Stimulated activated naive B cell treated with anti-CD40 and anti-IgM and Interleukin-4, amounts not matched to agents 10 μg/mL and 1 μg/mL and 100 μg/mL, for 72 hours (primary cell): ENCODE measurements at regions not wholly inside any gene's neighbourhood (a gene's known extent, or its start where the extent isn't known, plus 50 kb on each side); places are given as distances from the start of the nearest gene placed in this dataset.
"Not testable (repeated sequence)": the region's sequence is repeated elsewhere in the genome, so short reads cannot be mapped to it uniquely, and the experiment has no call there.

Experiments used
- ATAC-seq, 2 donors: fragments of 150-1000 bp; cut with Tn5 transposase; replicated peaks; 2 replicates each; pipeline ENCODE4 v1.10.0; 2021; ENCODE audit warnings: moderate library complexity in 1 of 2
- DNase-seq: peaks from one replicate; pipeline ENCODE4 v3.0.0; 2021
- H3K27ac Mint-ChIP-seq: one replicate; pipeline ENCODE4 v1.8.0; 2022; ENCODE audit warnings: mild to moderate bottlenecking, mixed read lengths
- H3K27me3 Mint-ChIP-seq, 2 donors: one replicate each; pipeline ENCODE4 v1.8.0; 2022; ENCODE audit warnings: mixed read lengths in 2 of 2
- H3K36me3 Mint-ChIP-seq, 2 donors: one replicate each; pipeline ENCODE4 v1.8.0; 2022; ENCODE audit warnings: mixed read lengths in 2 of 2, mild to moderate bottlenecking in 1 of 2
- H3K4me1 Mint-ChIP-seq, 2 donors: one replicate each; pipeline ENCODE4 v1.8.0; 2022; ENCODE audit warnings: mixed read lengths in 2 of 2, mild to moderate bottlenecking in 1 of 2
- H3K4me3 Mint-ChIP-seq, 2 donors: one replicate each; pipeline ENCODE4 v1.8.0; 2022; ENCODE audit warnings: mild to moderate bottlenecking in 2 of 2, mixed read lengths in 2 of 2, moderate library complexity in 1 of 2
- H3K9me3 Mint-ChIP-seq, 2 donors: one replicate each; pipeline ENCODE4 v1.8.0; 2022; ENCODE audit warnings: mixed read lengths in 2 of 2, mild to moderate bottlenecking in 1 of 2

DNA sequence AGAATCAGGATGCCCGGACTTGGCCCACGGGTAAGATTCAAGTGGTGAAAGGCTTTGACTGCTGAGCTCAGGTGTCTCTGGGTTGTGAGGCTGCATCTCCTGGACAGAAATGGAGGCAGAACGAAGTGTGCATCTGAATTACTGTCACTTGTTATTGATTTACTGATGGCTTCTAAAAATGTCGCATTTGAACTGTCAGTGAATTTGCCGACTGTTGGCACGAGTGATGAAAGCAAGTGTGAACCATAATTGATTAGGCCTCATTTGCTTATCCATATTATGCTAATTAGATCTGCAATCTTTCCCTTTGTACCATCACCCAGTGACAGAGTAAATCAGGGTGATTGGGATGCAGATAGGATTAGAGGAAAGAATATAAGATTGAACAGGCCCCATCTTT lies 252.4 kb downstream of the NUF2 start:
- no peaks in the 10 kb centered on the region for H3K9me3 Mint-ChIP-seq
- ATAC-seq, result no peak
- peaks cover 0 to 4% of the 10 kb centered on the region in 2 donors for H3K27me3 Mint-ChIP-seq
- H3K4me1 Mint-ChIP-seq, result no peaks in the 10 kb centered on the region
- DNase-seq, result no peak
- H3K36me3 Mint-ChIP-seq, result no peaks in the 10 kb centered on the region
- no peak overlapping the region for H3K27ac Mint-ChIP-seq
- no peak overlapping the region for H3K4me3 Mint-ChIP-seq

DNA sequence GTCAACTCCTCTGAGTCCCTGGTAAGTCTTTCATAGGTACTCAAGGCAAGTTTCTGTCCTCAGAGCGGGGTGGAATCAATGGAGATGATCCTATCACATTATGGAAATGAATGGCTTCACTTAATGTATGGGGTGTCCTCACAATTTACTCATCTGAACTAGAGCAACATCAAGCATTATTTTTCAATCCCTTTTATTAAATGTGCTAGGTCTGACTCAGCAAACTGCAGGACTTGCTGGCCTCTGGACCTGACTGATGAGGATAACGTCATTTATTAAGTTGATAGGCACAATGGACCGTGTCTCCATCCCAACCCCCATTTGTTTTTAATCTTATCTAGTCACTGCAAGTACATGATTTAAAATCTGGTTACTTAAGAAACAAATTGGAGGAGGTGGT lies 259.2 kb downstream of the NUF2 start:
- H3K27ac Mint-ChIP-seq, result no peak overlapping the region
- no peak overlapping the region for H3K4me3 Mint-ChIP-seq
- DNase-seq, result no peak
- no peaks in the 10 kb centered on the region for H3K36me3 Mint-ChIP-seq
- no peaks in the 10 kb centered on the region for H3K27me3 Mint-ChIP-seq
- no peaks in the 10 kb centered on the region for H3K4me1 Mint-ChIP-seq
- H3K9me3 Mint-ChIP-seq, result no peaks in the 10 kb centered on the region
- no peak for ATAC-seq

DNA sequence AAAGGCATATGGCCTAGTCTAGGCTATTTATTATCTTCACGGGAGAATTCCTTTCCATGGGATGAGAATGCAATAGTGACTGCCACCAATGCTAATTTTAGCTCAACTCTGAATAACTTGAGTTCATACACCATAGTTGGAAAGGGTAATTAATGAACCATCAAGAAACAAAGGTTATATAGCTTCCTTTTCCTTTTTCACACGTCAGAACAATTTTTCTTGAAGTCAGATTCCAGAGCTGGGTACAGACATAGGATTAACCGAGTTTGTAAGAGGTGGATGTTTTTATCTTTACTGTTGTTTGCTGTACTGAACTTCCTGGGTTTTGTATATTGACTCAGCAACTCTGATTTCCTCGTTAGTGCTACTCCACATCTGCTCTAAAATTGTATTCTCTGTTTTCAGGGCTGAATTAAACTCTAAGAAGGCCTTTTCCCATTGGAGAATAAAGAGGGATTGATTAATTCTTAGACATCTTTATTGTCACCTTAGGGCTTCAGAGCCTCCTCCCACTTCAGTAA lies 262.0 kb downstream of the NUF2 start:
- ATAC-seq, result no peak
- no peaks in the 10 kb centered on the region for H3K27me3 Mint-ChIP-seq
- no peaks in the 10 kb centered on the region for H3K9me3 Mint-ChIP-seq
- no peak overlapping the region for H3K4me3 Mint-ChIP-seq
- no peaks in the 10 kb centered on the region for H3K4me1 Mint-ChIP-seq
- H3K27ac Mint-ChIP-seq, result no peak overlapping the region
- no peaks in the 10 kb centered on the region for H3K36me3 Mint-ChIP-seq
- no peak for DNase-seq

DNA sequence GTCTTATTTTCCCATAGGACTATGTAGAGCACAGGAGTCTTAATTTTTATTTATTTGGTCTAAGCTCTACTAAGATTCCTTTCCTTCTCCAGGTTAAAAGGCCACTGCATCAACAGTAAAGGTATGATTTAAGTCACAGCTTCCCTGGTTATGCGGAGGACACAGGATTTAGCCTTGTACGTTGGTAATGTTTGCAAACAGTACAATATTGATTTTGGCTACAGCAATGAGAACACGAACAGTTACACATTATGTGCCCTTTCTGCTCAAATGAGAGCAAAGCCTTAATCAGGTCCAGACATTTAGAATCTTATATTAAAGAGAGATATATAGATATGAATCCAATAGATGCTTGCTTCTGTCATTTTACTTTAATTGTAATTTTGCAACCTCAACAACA lies 264.0 kb downstream of the NUF2 start:
- no peak overlapping the region for H3K27ac Mint-ChIP-seq
- no peaks in the 10 kb centered on the region for H3K4me1 Mint-ChIP-seq
- no peaks in the 10 kb centered on the region for H3K9me3 Mint-ChIP-seq
- H3K4me3 Mint-ChIP-seq, result no peak overlapping the region
- H3K27me3 Mint-ChIP-seq, result no peaks in the 10 kb centered on the region
- no peak for ATAC-seq
- H3K36me3 Mint-ChIP-seq, result no peaks in the 10 kb centered on the region
- no peak for DNase-seq

DNA sequence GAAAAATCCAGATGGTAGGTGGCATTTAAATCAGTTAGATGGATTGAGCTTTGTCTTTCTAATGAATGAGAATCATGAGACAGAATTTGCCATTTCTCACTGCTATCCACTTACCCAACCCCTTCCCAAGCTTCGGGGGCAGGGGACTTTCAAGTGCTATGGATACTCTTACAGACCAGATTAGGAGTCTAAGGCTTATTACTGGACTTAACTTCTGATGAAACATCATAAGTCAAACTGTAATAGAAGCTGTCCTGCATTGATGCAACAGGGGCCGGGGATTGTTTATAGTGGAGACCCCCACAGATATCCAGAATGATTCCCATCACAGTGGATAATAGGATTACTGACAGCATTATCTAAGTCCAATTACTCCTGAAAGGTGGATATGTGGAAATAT lies 267.0 kb downstream of the NUF2 start:
- Mint-ChIP-seq H3K36me3 (no peaks in the 10 kb centered on the region), H3K9me3 (peaks cover 0 to 7% of the 10 kb centered on the region in 2 donors), H3K27ac (no peak overlapping the region), H3K4me1 (no peaks in the 10 kb centered on the region), H3K4me3 (no peak overlapping the region), H3K27me3 (no peaks in the 10 kb centered on the region)
- DNase-seq (no peak), ATAC-seq (no peak)

DNA sequence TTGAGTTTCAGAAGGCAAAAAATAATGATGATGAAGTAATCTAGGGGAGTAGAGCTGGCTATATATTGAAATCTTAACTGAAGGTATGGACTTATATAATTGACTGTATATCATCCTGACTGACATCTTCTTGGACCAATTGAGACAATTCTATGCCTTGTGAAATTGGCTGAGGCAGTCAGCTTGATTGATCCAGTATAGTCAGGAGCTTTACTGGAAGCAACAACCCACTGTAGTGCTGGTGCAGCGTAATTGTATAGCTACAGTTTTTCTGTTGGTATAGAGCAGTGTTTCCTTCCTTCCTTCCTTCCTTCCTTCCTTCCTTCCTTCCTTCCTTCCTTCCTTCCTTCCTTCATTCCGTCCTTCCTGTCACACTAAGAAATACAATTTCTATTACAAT lies 268.0 kb downstream of the NUF2 start:
- H3K4me3 Mint-ChIP-seq, result no peak overlapping the region
- no peak for DNase-seq
- H3K9me3 Mint-ChIP-seq, result peaks cover 0 to 7% of the 10 kb centered on the region in 2 donors
- no peak overlapping the region for H3K27ac Mint-ChIP-seq
- no peaks in the 10 kb centered on the region for H3K4me1 Mint-ChIP-seq
- H3K27me3 Mint-ChIP-seq, result no peaks in the 10 kb centered on the region
- H3K36me3 Mint-ChIP-seq, result no peaks in the 10 kb centered on the region
- no peak for ATAC-seq

DNA sequence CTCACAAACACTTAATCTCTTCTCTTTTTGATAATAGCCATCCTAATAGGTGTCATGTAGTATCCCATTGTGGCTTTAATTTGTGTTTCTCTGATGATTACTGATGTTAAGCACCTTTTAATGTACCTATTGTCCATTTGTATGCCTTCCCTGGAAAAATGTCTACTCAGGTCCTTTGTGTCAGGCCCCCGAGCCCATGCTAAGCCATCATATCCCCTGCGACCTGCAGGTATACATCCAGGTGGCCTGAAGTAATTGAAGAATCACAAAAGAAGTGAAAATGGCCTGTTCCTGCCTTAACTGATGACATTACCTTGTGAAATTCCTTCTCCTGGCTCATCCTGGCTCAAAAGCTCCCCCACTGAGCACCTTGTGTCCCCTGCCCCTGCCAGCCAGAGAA lies 269.4 kb downstream of the NUF2 start:
- not testable (repeated sequence) for H3K9me3 Mint-ChIP-seq, H3K27ac Mint-ChIP-seq, H3K4me3 Mint-ChIP-seq, H3K36me3 Mint-ChIP-seq, H3K4me1 Mint-ChIP-seq, H3K27me3 Mint-ChIP-seq, DNase-seq, ATAC-seq

DNA sequence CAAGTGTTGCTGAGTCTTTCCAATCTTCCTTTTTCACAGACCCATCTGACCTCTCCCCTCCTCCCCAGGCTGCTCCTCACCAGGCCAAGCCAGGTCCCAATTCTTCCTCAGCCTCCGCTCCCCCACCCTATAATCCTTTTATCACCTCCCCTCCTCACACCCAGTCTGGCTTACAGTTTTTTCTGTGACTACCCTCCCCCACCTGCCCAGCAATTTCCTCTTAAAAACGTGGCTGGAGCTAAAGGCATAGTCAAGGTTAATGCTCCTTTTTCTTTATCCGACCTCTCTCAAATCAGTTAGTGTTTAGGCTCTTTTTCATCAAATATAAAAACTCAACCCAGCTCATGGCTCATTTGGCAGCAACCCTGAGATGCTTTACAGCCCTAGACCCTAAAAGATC lies 270.9 kb downstream of the NUF2 start:
- H3K4me3 Mint-ChIP-seq, DNase-seq, H3K4me1 Mint-ChIP-seq, H3K27ac Mint-ChIP-seq, H3K36me3 Mint-ChIP-seq, H3K27me3 Mint-ChIP-seq, H3K9me3 Mint-ChIP-seq, ATAC-seq: not testable (repeated sequence)

DNA sequence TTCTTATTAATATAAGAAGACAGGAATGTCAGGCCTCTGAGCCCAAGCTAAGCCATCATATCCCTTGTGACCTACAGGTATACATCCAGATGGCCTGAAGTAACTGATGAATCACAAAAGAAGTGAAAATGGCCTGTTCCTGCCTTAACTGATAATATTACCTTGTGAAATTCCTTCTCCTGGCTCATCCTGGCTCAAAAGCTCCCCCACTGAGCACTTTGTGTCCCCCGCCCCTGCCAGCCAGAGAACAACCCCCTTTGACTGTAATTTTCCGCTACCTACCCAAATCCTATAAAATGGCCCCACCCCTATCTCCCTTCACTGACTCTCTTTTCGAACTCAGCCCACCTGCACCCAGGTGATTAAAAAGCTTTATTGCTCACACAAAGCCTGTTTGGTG lies 274.4 kb downstream of the NUF2 start:
- not testable (repeated sequence) for H3K4me3 Mint-ChIP-seq, H3K27me3 Mint-ChIP-seq

DNA sequence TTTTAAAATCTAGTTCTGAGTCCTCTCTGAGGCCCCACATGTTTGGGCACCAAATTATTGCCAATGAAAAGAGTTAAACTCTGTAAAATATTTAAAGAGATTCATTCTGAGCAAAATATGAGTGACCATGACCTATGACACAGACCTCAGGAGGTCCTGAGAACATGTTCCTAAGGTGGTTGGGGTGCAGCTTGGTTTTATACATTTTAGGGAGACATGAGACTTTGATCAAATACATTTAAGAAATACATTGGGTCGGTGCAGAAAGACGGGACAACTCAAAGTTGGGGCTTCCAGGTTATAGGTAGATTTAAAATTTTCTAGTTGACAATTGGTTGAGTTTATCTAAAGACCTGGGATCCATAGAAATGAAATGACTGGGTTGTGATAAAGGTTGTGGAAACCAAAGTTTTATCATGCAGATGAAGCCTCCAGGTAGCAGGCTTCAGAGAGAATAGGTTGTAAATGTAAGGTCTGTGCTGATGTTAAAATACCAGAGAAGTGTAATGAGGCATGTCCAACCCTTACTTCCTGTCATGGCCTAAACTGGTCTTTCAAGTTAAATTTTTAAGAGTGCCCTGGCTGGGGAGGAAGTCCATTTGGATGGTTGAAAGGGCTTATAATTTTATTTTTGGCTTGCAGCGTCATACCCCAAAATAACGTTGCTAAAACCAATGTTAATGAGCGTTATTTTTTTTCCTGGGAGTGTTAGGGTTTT lies 274.9 kb downstream of the NUF2 start:
- ATAC-seq (peak; percentile 91 to 92), DNase-seq (no peak)
- Mint-ChIP-seq H3K27ac (peak overlapping the region; percentile 6), H3K27me3 (no peaks in the 10 kb centered on the region), H3K4me1 (peaks cover 0 to 2% of the 10 kb centered on the region in 2 donors), H3K9me3 (peaks cover 0 to 6% of the 10 kb centered on the region in 2 donors), H3K36me3 (no peaks in the 10 kb centered on the region), H3K4me3 (no peak overlapping the region)

More for the DNA sequence above, 274.4 kb downstream of the NUF2 start:
- H3K36me3 Mint-ChIP-seq, DNase-seq, H3K9me3 Mint-ChIP-seq, H3K4me1 Mint-ChIP-seq, ATAC-seq: not testable (repeated sequence)
- H3K27ac Mint-ChIP-seq, result peak overlapping the region; percentile 6

DNA sequence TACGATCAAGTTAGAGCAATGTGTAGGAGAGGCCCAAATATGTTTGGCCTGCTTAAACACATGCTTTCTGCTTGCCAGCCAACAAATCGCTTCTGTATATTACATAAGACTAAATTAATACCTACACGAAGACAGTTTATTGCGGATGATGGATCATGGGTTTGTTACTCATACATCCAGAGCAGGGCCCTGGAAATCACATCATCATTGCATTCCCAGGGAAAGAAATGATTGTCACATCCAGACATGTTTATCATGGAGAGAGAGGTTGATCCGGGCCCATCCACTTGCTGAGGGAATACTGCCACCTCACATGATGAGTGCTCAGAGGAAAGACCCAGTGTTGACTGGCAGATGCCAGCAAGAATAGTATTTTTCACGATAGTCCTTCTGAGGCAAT lies 282.6 kb downstream of the NUF2 start:
- DNase-seq (no peak), ATAC-seq (no peak)
- Mint-ChIP-seq H3K9me3 (peaks cover 0 to 2% of the 10 kb centered on the region in 2 donors), H3K27ac (no peak overlapping the region), H3K4me3 (no peak overlapping the region), H3K36me3 (no peaks in the 10 kb centered on the region), H3K27me3 (peaks cover 0 to 4% of the 10 kb centered on the region in 2 donors), H3K4me1 (peaks cover 0 to 2% of the 10 kb centered on the region in 2 donors)

DNA sequence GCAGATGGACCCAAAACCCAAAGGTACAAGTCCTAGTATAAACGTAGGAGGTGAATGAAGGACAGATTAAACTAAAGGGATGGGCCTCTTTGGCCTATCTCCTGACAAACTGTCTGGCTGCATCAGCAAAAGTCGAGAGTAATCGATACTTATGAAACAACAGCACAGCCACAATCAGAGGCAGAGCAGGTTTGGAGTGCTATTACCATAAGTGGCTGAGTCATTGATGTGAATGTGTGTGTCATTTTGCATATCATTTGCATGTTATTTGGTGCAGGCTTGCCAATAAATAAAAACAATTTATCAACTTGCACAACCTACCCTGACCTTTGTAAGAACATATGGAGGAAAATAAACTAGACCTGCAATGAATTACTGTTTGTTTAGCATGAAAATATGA lies 283.1 kb downstream of the NUF2 start:
- H3K9me3 Mint-ChIP-seq, result peaks cover 0 to 2% of the 10 kb centered on the region in 2 donors
- no peak overlapping the region for H3K4me3 Mint-ChIP-seq
- ATAC-seq (no peak), DNase-seq (no peak)
- peaks cover 0 to 2% of the 10 kb centered on the region in 2 donors for H3K4me1 Mint-ChIP-seq
- no peaks in the 10 kb centered on the region for H3K36me3 Mint-ChIP-seq
- H3K27ac Mint-ChIP-seq, result no peak overlapping the region
- peaks cover 0 to 4% of the 10 kb centered on the region in 2 donors for H3K27me3 Mint-ChIP-seq

DNA sequence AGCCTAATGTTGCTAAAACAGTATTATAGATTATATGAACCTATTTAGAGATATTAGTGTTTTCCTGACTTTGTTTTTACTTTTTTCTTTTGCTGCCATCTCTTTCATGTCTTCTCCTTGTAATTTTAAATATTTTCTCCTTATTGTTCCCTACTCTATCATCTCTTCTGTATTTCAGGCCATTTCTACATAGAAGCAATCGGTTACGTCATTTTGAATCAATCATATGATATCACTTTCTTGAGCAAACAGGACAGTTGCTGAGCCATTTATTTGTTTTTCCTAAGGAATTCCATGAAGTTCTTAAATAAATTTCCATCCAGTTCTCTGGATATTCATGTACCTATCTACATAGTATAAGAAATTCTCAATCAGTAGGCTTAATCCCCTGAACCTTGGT lies 287.2 kb downstream of the NUF2 start:
- Mint-ChIP-seq H3K4me1 (no peaks in the 10 kb centered on the region), H3K4me3 (no peak overlapping the region), H3K27ac (no peak overlapping the region), H3K9me3 (peaks cover 0 to 2% of the 10 kb centered on the region in 2 donors), H3K27me3 (no peaks in the 10 kb centered on the region), H3K36me3 (no peaks in the 10 kb centered on the region)
- DNase-seq (no peak), ATAC-seq (no peak)

DNA sequence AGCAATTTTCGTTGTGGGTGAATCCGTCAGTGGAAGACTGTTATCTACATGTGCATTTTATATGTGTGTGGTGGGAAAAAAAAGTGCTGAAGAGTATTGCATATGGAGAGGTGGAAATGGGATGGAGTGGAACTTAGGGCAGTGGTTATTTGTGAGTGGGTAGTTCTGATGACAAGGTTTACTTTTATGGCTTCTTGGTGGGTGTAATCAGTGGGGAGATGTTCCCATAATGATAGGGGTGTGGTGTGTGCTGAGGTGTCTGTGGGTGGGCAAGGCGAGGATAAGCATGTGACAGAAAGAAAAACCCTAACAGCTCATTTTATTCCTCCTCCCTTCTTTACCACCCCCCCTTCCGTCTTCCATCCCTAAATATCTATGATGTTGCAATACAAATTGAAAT lies 288.1 kb downstream of the NUF2 start:
- Mint-ChIP-seq H3K27me3 (no peaks in the 10 kb centered on the region), H3K4me1 (no peaks in the 10 kb centered on the region), H3K4me3 (no peak overlapping the region), H3K27ac (no peak overlapping the region), H3K9me3 (no peaks in the 10 kb centered on the region), H3K36me3 (no peaks in the 10 kb centered on the region)
- no peak for DNase-seq
- ATAC-seq, result no peak

DNA sequence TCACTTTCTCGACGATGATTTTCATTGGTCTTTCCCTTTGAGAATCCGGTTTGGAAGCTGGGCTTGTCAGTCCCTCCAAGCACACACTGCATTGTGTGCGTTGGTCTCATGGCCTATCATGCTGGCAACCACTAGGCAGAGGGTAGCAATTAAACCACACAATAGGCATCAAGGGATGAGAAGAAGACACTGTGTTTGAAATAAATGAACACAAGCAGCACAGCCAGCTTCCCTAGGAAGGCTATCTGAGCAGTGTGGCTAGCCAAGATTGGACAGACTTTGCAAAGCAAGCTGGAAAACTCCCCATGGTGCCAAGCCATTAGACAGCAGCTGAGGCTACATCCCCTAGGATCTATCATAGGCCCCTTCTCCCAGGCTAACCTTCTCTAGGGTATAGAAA lies 288.7 kb downstream of the NUF2 start:
- Mint-ChIP-seq H3K27me3 (no peaks in the 10 kb centered on the region), H3K4me3 (no peak overlapping the region), H3K4me1 (no peaks in the 10 kb centered on the region), H3K9me3 (no peaks in the 10 kb centered on the region), H3K36me3 (no peaks in the 10 kb centered on the region), H3K27ac (no peak overlapping the region)
- no peak for ATAC-seq
- DNase-seq, result no peak
